MM.1S (cell line): ENCODE measurements at regions not wholly inside any gene's neighbourhood (a gene's known extent, or its start where the extent isn't known, plus 50 kb on each side); places are given as distances from the start of the nearest gene placed in this dataset.
"Not testable (repeated sequence)": the region's sequence is repeated elsewhere in the genome, so short reads cannot be mapped to it uniquely, and the experiment has no call there.

ENCODE experiments used
- EZH2 ChIP-seq: fragments of 300-600 bp; sonication (generic); optimal IDR thresholded peaks from 2 replicates; pipeline ENCODE3; 2017; ENCODE audit warnings: low read depth, mild to moderate bottlenecking, antibody characterized with exemption, low read length, mixed read lengths
- EZH2phosphoT487 ChIP-seq: fragments of 300-600 bp; sonication (generic); IDR thresholded peaks from 2 replicates; pipeline ENCODE4 v1.6.1; 2018; ENCODE audit warnings: antibody characterized with exemption, low read length
- TF ChIP-seq, protein P1 (sequence below): fragments of 300-600 bp; sonication (generic); IDR thresholded peaks from 2 replicates; pipeline ENCODE4 v1.5.1; 2016; ENCODE audit warnings: antibody characterized with exemption, low read length, mixed read lengths

DNA sequence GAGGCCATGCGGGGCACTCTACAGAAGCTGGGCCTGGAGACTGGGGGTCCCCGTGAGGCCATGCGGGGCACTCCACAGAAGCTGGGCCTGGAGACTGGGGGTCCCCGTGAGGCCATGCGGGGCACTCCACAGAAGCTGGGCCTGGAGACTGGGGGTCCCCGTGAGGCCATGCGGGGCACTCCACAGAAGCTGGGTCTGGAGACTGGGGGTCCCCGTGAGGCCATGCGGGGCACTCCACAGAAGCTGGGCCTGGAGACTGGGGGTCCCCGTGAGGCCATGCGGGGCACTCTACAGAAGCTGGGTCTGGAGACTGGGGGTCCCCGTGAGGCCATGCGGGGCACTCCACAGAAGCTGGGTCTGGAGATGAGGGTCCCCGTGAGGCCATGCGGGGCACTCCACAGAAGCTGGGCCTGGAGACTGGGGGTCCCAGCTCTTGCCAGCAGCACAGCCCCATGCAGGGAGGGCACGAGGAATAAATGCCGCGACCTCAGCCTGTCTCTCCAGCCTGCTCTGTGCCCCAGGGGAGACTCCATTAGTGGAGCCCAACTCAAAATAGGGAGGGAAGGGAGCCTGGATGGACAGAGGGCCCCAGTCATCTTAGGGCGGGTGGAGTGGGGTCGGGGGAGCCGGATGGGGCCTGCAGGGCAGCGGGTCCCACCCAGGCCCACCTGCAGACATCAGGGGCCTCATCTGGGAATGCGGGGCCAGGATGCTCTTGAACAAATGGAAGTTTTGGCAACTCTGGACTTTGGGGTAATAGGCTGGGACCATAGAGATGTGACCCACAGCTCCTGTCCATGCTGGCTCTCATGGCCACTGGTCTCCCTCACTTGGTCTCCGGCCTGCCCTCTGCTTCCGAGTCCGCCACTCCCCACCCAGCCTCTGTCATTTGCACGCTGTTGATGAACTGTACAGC, 343.6 kb upstream of the SFSWAP start:
- TF ChIP-seq, protein P1, sequence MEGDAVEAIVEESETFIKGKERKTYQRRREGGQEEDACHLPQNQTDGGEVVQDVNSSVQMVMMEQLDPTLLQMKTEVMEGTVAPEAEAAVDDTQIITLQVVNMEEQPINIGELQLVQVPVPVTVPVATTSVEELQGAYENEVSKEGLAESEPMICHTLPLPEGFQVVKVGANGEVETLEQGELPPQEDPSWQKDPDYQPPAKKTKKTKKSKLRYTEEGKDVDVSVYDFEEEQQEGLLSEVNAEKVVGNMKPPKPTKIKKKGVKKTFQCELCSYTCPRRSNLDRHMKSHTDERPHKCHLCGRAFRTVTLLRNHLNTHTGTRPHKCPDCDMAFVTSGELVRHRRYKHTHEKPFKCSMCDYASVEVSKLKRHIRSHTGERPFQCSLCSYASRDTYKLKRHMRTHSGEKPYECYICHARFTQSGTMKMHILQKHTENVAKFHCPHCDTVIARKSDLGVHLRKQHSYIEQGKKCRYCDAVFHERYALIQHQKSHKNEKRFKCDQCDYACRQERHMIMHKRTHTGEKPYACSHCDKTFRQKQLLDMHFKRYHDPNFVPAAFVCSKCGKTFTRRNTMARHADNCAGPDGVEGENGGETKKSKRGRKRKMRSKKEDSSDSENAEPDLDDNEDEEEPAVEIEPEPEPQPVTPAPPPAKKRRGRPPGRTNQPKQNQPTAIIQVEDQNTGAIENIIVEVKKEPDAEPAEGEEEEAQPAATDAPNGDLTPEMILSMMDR, result not testable (repeated sequence)
- TF ChIP-seq EZH2phosphoT487, EZH2: not testable (repeated sequence)
